Osteoblast (primary cell): ENCODE measurements at regions not wholly inside any gene's neighbourhood (a gene's known extent, or its start where the extent isn't known, plus 50 kb on each side); places are given as distances from the start of the nearest gene placed in this dataset.

Experiments
- DNase-seq: peaks from one replicate; pipeline ENCODE4 v3.0.0; 2011; ENCODE audit warnings: low spot score, mixed read lengths; ENCODE audit not compliant: insufficient read length; ENCODE audit errors: missing footprints
- H2AFZ ChIP-seq: 2 replicates; pipeline ENCODE4 v1.6.0; 2011; ENCODE audit warnings: mild to moderate bottlenecking, low read length
- H3K27ac ChIP-seq: 2 replicates; pipeline ENCODE4 v1.5.1; 2011; ENCODE audit warnings: mild to moderate bottlenecking, low read depth, low read length, moderate library complexity
- H3K27me3 ChIP-seq: 2 replicates; pipeline ENCODE4 v1.6.0; 2012; ENCODE audit warnings: mild to moderate bottlenecking, control low read depth, inconsistent platforms, low read length, moderate library complexity; ENCODE audit not compliant: insufficient read depth
- H3K36me3 ChIP-seq: 2 replicates; pipeline ENCODE4 v1.5.1; 2011; ENCODE audit warnings: mild to moderate bottlenecking, low read length, control low read depth, moderate library complexity; ENCODE audit not compliant: insufficient read depth
- H3K4me1 ChIP-seq: 2 replicates; pipeline ENCODE4 v1.5.1; 2011; ENCODE audit warnings: mild to moderate bottlenecking, low read length, control low read depth, moderate library complexity; ENCODE audit not compliant: insufficient read depth
- H3K4me2 ChIP-seq: 2 replicates; pipeline ENCODE4 v1.6.0; 2011; ENCODE audit warnings: mild to moderate bottlenecking, low read length; ENCODE audit not compliant: insufficient read depth
- H3K4me3 ChIP-seq: fragments of 200-600 bp; sonication (generic); 3 replicates; pipeline ENCODE4 v1.5.1; 2012; ENCODE audit warnings: mild to moderate bottlenecking, low read length, inconsistent platforms; ENCODE audit not compliant: insufficient read depth
- H3K79me2 ChIP-seq: 2 replicates; pipeline ENCODE4 v1.6.0; 2012; ENCODE audit warnings: mild to moderate bottlenecking, low read length, control low read depth, inconsistent platforms; ENCODE audit not compliant: insufficient read depth
- H3K9me3 ChIP-seq: 2 replicates; pipeline ENCODE4 v1.5.1; 2011; ENCODE audit warnings: low read depth, low read length, control low read depth
- H4K20me1 ChIP-seq: 2 replicates; pipeline ENCODE4 v1.6.0; 2012; ENCODE audit warnings: mild to moderate bottlenecking, low read length, control low read depth; ENCODE audit not compliant: insufficient read depth
- CTCF ChIP-seq: IDR thresholded peaks from 2 replicates; pipeline ENCODE4 v1.5.1; 2011; ENCODE audit warnings: mild to moderate bottlenecking, low read depth, low read length, moderate library complexity; ENCODE audit errors: extremely low read depth

- H3K27me3 ChIP-seq, result no peaks in the 10 kb centered on the region
- H2AFZ ChIP-seq, result no peak overlapping the region
- DNase-seq, result no peak
- no peaks in the 10 kb centered on the region for H3K9me3 ChIP-seq
- H3K27ac ChIP-seq, result no peak overlapping the region
- TF ChIP-seq CTCF, result no peak
- H4K20me1 ChIP-seq, result no peaks in the 10 kb centered on the region
- no peaks in the 10 kb centered on the region for H3K79me2 ChIP-seq
- no peaks in the 10 kb centered on the region for H3K36me3 ChIP-seq
- no peaks in the 10 kb centered on the region for H3K4me1 ChIP-seq
- no peak overlapping the region for H3K4me2 ChIP-seq
- H3K4me3 ChIP-seq, result no peak overlapping the region
Observed at GRCh38 chr2:53233759-53234547, 533.7 kb upstream of the CHAC2 start.

GRCh38 chr2:53231908-53232307 lies 535.7 kb upstream of the CHAC2 start:
- no peaks in the 10 kb centered on the region for H3K4me1 ChIP-seq
- H3K27me3 ChIP-seq, result no peaks in the 10 kb centered on the region
- H3K27ac ChIP-seq, result no peak overlapping the region
- H2AFZ ChIP-seq, result no peak overlapping the region
- DNase-seq, result no peak
- no peaks in the 10 kb centered on the region for H3K79me2 ChIP-seq
- H3K4me2 ChIP-seq, result no peak overlapping the region
- no peaks in the 10 kb centered on the region for H3K9me3 ChIP-seq
- TF ChIP-seq CTCF, result no peak
- H3K4me3 ChIP-seq, result no peak overlapping the region
- no peaks in the 10 kb centered on the region for H3K36me3 ChIP-seq
- no peaks in the 10 kb centered on the region for H4K20me1 ChIP-seq

GRCh38 chr2:53230691-53231090 lies 536.9 kb upstream of the CHAC2 start:
- no peaks in the 10 kb centered on the region for H3K9me3 ChIP-seq
- H3K27me3 ChIP-seq, result no peaks in the 10 kb centered on the region
- no peak for TF ChIP-seq CTCF
- H3K36me3 ChIP-seq, result no peaks in the 10 kb centered on the region
- H2AFZ ChIP-seq, result no peak overlapping the region
- H3K27ac ChIP-seq, result no peak overlapping the region
- H3K4me2 ChIP-seq, result no peak overlapping the region
- H3K79me2 ChIP-seq, result no peaks in the 10 kb centered on the region
- no peaks in the 10 kb centered on the region for H3K4me1 ChIP-seq
- DNase-seq, result no peak
- H3K4me3 ChIP-seq, result no peak overlapping the region
- no peaks in the 10 kb centered on the region for H4K20me1 ChIP-seq

- Histone ChIP-seq H4K20me1 (no peaks in the 10 kb centered on the region), H2AFZ (no peak overlapping the region), H3K9me3 (no peaks in the 10 kb centered on the region), H3K4me1 (no peaks in the 10 kb centered on the region), H3K36me3 (no peaks in the 10 kb centered on the region), H3K27ac (no peak overlapping the region), H3K4me2 (no peak overlapping the region), H3K79me2 (no peaks in the 10 kb centered on the region), H3K27me3 (no peaks in the 10 kb centered on the region), H3K4me3 (no peak overlapping the region)
- no peak for DNase-seq
- no peak for TF ChIP-seq CTCF
Observed at GRCh38 chr2:53227535-53227934, 540.1 kb upstream of the CHAC2 start.
